Spleen (tissue), 11 donors: ENCODE measurements at regions not wholly inside any gene's neighbourhood (a gene's known extent, or its start where the extent isn't known, plus 50 kb on each side); places are given as distances from the start of the nearest gene placed in this dataset.

Experiments
- DNase-seq: peaks from one replicate; pipeline ENCODE4 v3.0.0-alpha.2; 2020
- H3K27ac ChIP-seq, 8 donors: fragments of 200-600 bp; sonication (generic) in 7 of 8; 1 replicate in 4 of 8; 2 replicates in 4 of 8; pipeline versions ENCODE4 v1.5.0 to v1.8.0; 2016 to 2021; ENCODE audit warnings: inconsistent platforms in 4 of 8, mild to moderate bottlenecking in 4 of 8, moderate library complexity in 1 of 8
- H3K27me3 ChIP-seq, 7 donors: fragments of 200-600 bp; sonication (generic) in 6 of 7; replicated peaks in 1 of 7; 1 replicate in 4 of 7; 2 replicates in 3 of 7; pipeline versions ENCODE4 v1.5.0 to v1.8.0; 2016 to 2021; ENCODE audit warnings: inconsistent platforms in 3 of 7, mild to moderate bottlenecking in 1 of 7
- H3K36me3 ChIP-seq, 6 donors: fragments of 200-600 bp; sonication (generic) in 5 of 6; 1 replicate in 4 of 6; 2 replicates in 2 of 6; pipeline versions ENCODE4 v1.5.0 to v1.8.0; 2016 to 2021; ENCODE audit warnings: inconsistent platforms in 2 of 6
- H3K4me1 ChIP-seq, 6 donors: fragments of 200-600 bp; sonication (generic) in 5 of 6; 1 replicate in 3 of 6; 2 replicates in 3 of 6; pipeline versions ENCODE4 v1.5.0 to v1.8.0; 2016 to 2021; ENCODE audit warnings: inconsistent platforms in 3 of 6
- H3K4me3 ChIP-seq, 8 donors: fragments of 200-600 bp; sonication (generic) in 7 of 8; 1 replicate in 4 of 8; 2 replicates in 4 of 8; pipeline versions ENCODE4 v1.5.0 to v1.8.0; 2016 to 2021; ENCODE audit warnings: inconsistent platforms in 4 of 8, mild to moderate bottlenecking in 4 of 8, moderate library complexity in 2 of 8
- H3K9me3 ChIP-seq, 8 donors: fragments of 200-600 bp; sonication (generic) in 7 of 8; 1 replicate in 4 of 8; 2 replicates in 4 of 8; pipeline versions ENCODE4 v1.5.0 to v1.8.0; 2016 to 2021; ENCODE audit warnings: inconsistent platforms in 4 of 8
- CTCF ChIP-seq, 11 experiments: fragments of 200-600 bp in 7 of 11; fragments of 450-650 bp in 4 of 11; sonication (generic) in 4 of 11; IDR thresholded peaks in 8 of 11; conservative IDR thresholded peaks in 3 of 11; 1 replicate in 7 of 11; 2 replicates in 4 of 11; pipeline versions ENCODE4 v1.4.0 to v1.8.0; 2016 to 2021; ENCODE audit warnings: antibody characterized with exemption in 11 of 11, inconsistent platforms in 4 of 11, mild to moderate bottlenecking in 1 of 11
- POLR2A ChIP-seq, 3 donors: fragments of 450-650 bp; IDR thresholded peaks; one replicate each; pipeline ENCODE4 v1.5.1; 2017; ENCODE audit warnings: antibody characterized with exemption in 3 of 3, mild to moderate bottlenecking in 1 of 3
- POLR2AphosphoS5 ChIP-seq, 3 donors: sonication (generic); formaldehyde crosslinking; IDR thresholded peaks; one replicate each; pipeline ENCODE4 v1.5.1; 2017; ENCODE audit warnings: antibody characterized with exemption in 3 of 3
- WGBS, 5 donors: extraction: QIAGEN DNeasy Blood & Tissue Kit in 3 of 5; methylation state at CpG; one replicate each; pipeline versions ENCODE4 v1.1.5 to v1.1.7; 2013 to 2018; 5-methylcytosine and 5-hydroxymethylcytosine counted together
- intact Hi-C: fragments of 100-400 bp; cut with DNase I; formaldehyde crosslinking; loops from one replicate; pipeline ENCODE4 v1.15.0; 2023; ENCODE audit warnings: low total_unique reads
- donor health status: healthy with polysubstance abuse.
- donor health status: DM: no; HTN: no; CAD: no; lungs with moderate emphysema.
- donor health status: DM: no; HTN: no; CAD: no.
- donor health status: Bipolar disorder and iron deficiency.
- donor health status: healthy.
- donor health status: DM: no; HTN: no; CAD: no.
- donor health status: DM: yes; HTN: yes; CAD: no.

GRCh38 chr14:97185186-97185585 lies 388.0 kb downstream of the VRK1 start:
- no peaks in the 10 kb centered on the region for H3K36me3 ChIP-seq
- no peak for DNase-seq
- intact Hi-C loops, result no loop called here
- no peaks in the 10 kb centered on the region for H3K9me3 ChIP-seq
- no peaks in the 10 kb centered on the region for H3K27me3 ChIP-seq
- no peak overlapping the region for H3K4me3 ChIP-seq
- TF ChIP-seq POLR2AphosphoS5 (IDR thresholded peaks at IDR 0.05) (no peak), CTCF (IDR thresholded peaks at IDR 0.05 in 8 of 11, conservative IDR thresholded peaks at IDR 0.05 in 3 of 11) (peak in 5 of 11 experiments; percentile 20 to 43 (median 28)), POLR2A (IDR thresholded peaks at IDR 0.05) (no peak)
- WGBS, 5 donors, result 27 to 38% (median 33%) methylated on average over 6 of the region's 6 CpGs
- H3K4me1 ChIP-seq, result no peaks in the 10 kb centered on the region
- no peak overlapping the region for H3K27ac ChIP-seq

GRCh38 chr14:97187916-97188315 lies 390.7 kb downstream of the VRK1 start:
- WGBS, 5 donors, result 49 to 69% (median 56%) methylated on average over 1 to 2 of the region's 2 CpGs
- intact Hi-C loops, result no loop called here
- DNase-seq, result no peak
- no peak overlapping the region for H3K4me3 ChIP-seq
- H3K27me3 ChIP-seq, result no peaks in the 10 kb centered on the region
- TF ChIP-seq POLR2A (IDR thresholded peaks at IDR 0.05) (no peak), CTCF (IDR thresholded peaks at IDR 0.05 in 8 of 11, conservative IDR thresholded peaks at IDR 0.05 in 3 of 11) (no peak), POLR2AphosphoS5 (IDR thresholded peaks at IDR 0.05) (no peak)
- H3K4me1 ChIP-seq, result no peaks in the 10 kb centered on the region
- no peaks in the 10 kb centered on the region for H3K9me3 ChIP-seq
- H3K27ac ChIP-seq, result no peak overlapping the region
- H3K36me3 ChIP-seq, result no peaks in the 10 kb centered on the region

- DNase-seq, result no peak
- intact Hi-C loops, result no loop called here
- WGBS, 5 donors, result 75 to 93% (median 88%) methylated on average over 4 of the region's 4 CpGs
- Histone ChIP-seq H3K27me3 (peaks cover 0 to 12% (median 0%) of the 10 kb centered on the region in 7 donors), H3K36me3 (no peaks in the 10 kb centered on the region), H3K4me1 (no peaks in the 10 kb centered on the region), H3K9me3 (peaks cover 0 to 23% (median 17%) of the 10 kb centered on the region in 8 donors), H3K27ac (no peak overlapping the region), H3K4me3 (no peak overlapping the region)
- TF ChIP-seq POLR2A (IDR thresholded peaks at IDR 0.05), result no peak
- TF ChIP-seq CTCF (IDR thresholded peaks at IDR 0.05 in 8 of 11, conservative IDR thresholded peaks at IDR 0.05 in 3 of 11), result no peak
Measured at GRCh38 chr14:97196336-97196735, 399.2 kb downstream of the VRK1 start.

- peaks cover 0 to 23% (median 17%) of the 10 kb centered on the region in 8 donors for H3K9me3 ChIP-seq
- peaks cover 0 to 12% (median 0%) of the 10 kb centered on the region in 7 donors for H3K27me3 ChIP-seq
- DNase-seq, result no peak
- H3K27ac ChIP-seq, result no peak overlapping the region
- TF ChIP-seq POLR2A (IDR thresholded peaks at IDR 0.05) (no peak), CTCF (IDR thresholded peaks at IDR 0.05 in 8 of 11, conservative IDR thresholded peaks at IDR 0.05 in 3 of 11) (no peak)
- no peak overlapping the region for H3K4me3 ChIP-seq
- intact Hi-C loops, result no loop called here
- H3K4me1 ChIP-seq, result no peaks in the 10 kb centered on the region
- H3K36me3 ChIP-seq, result no peaks in the 10 kb centered on the region
Measured at GRCh38 chr14:97198813-97199212, 401.6 kb downstream of the VRK1 start.
